22Rv1 (cell line): ENCODE measurements at regions not wholly inside any gene's neighbourhood (a gene's known extent, or its start where the extent isn't known, plus 50 kb on each side); places are given as distances from the start of the nearest gene placed in this dataset.

Source experiments
- H3K27ac ChIP-seq: fragments of 450-650 bp; 2 replicates; pipeline ENCODE4 v1.5.1; 2017
- ZFX ChIP-seq: fragments of 450-650 bp; IDR thresholded peaks from 2 replicates; pipeline ENCODE4 v1.6.1; 2017; ENCODE audit warnings: antibody characterized with exemption, borderline replicate concordance
- TF ChIP-seq, protein P1 (sequence below): fragments of 450-650 bp; IDR thresholded peaks from 2 replicates; pipeline ENCODE4 v1.5.1; 2017; ENCODE audit warnings: mild to moderate bottlenecking

DNA sequence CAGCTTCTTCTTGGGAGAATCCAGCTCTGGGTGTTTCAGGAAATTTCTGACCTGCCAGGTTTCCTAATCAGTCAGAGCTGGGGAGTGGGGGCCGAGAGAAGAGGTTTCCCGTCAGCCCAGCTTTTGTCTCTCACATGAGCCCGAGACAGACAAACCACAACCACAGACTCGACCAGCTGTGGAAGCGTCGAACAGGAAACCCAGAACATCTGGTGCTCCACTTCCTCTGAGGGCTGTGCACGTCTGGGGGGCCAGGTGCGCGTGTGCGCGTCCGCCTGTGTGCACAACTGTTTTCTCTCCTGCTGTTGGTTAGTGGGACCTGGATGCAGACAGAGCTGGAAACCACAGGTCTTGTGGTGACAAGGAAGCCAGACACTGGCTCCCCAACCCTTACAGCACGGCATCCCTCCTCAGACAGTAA, 113.0 kb upstream of the SLC25A33 start:
- H3K27ac ChIP-seq = no peak overlapping the region
- TF ChIP-seq, protein P1, sequence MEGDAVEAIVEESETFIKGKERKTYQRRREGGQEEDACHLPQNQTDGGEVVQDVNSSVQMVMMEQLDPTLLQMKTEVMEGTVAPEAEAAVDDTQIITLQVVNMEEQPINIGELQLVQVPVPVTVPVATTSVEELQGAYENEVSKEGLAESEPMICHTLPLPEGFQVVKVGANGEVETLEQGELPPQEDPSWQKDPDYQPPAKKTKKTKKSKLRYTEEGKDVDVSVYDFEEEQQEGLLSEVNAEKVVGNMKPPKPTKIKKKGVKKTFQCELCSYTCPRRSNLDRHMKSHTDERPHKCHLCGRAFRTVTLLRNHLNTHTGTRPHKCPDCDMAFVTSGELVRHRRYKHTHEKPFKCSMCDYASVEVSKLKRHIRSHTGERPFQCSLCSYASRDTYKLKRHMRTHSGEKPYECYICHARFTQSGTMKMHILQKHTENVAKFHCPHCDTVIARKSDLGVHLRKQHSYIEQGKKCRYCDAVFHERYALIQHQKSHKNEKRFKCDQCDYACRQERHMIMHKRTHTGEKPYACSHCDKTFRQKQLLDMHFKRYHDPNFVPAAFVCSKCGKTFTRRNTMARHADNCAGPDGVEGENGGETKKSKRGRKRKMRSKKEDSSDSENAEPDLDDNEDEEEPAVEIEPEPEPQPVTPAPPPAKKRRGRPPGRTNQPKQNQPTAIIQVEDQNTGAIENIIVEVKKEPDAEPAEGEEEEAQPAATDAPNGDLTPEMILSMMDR = no peak
- TF ChIP-seq ZFX = no peak

DNA sequence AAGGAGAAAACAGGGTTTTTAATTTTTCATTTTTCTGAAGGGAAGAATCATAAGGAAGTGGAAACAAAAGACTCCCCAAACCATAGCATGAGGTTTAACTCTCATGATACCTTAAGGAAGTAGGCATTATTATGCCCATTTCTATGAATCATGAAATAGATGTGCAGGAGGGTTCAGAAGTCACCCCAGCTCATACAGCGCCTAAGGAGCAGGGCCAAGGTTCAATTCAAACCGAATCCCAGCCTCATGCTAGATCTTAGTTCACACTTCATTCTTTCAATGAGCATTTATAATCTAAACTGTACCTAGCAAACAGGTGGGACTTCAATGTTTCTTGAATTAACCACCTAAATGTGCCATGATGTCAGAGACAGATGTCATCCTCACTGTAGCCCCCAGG, 111.9 kb upstream of the SLC25A33 start:
- no peak overlapping the region for H3K27ac ChIP-seq
- TF ChIP-seq, protein P1 = no peak
- no peak for TF ChIP-seq ZFX

DNA sequence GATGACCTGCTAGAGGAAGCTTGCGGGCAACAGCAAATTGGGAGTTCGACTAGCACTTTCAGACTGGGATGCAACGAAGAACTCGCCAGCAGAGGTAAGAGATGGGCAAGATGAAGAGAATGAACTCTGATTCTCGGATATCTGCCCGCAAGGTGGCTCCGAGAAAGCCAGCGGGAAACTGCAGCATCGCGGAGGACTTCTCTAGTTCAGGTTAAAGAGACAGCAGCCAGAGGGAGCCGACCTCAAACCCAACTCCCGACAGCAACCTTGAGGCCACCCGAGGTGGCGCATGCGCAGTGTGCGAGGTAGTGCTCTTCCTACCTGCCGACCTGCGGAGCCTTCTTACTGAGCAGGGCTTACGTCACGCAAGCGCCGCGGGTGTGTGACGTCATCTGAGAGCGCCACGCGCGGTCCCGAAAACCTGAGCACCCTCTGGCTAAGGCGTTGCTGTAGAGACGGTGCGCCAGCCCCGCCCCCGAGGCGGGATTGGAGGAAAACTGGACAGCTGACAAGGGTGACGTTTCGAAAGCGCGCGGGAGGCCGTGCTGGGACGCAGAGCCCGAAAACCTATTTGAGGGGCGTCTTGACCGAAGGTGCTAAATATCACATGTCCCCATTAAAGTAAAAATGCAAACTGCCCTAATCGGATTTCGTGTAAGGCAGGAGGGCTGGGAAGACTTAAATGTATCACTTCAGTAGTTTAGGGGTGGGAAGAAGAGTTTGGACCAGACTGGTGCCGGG, 110.5 kb upstream of the SLC25A33 start:
- H3K27ac ChIP-seq = peak overlapping the region; percentile 52
- no peak for TF ChIP-seq ZFX
- TF ChIP-seq, protein P1 = no peak

DNA sequence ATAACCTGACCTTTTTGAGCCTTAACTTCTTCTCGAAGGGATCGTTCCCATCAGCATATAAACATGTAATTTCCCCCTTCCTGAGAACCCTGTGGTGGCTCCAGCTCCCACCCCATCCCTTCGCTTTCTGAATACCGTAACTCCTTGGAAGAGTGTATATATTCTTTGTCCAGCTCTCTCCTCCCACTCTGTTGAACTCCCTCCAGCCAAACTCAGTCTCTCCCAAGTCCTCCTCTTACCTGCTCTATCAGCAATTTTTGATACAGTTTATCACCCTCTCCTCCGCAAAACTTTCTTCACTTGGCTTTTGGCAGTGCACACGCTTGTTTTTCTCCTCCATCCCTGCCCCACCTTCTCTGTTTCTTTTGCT, 109.9 kb upstream of the SLC25A33 start:
- peak overlapping the region; percentile 52 for H3K27ac ChIP-seq
- no peak for TF ChIP-seq ZFX
- TF ChIP-seq, protein P1 = no peak

DNA sequence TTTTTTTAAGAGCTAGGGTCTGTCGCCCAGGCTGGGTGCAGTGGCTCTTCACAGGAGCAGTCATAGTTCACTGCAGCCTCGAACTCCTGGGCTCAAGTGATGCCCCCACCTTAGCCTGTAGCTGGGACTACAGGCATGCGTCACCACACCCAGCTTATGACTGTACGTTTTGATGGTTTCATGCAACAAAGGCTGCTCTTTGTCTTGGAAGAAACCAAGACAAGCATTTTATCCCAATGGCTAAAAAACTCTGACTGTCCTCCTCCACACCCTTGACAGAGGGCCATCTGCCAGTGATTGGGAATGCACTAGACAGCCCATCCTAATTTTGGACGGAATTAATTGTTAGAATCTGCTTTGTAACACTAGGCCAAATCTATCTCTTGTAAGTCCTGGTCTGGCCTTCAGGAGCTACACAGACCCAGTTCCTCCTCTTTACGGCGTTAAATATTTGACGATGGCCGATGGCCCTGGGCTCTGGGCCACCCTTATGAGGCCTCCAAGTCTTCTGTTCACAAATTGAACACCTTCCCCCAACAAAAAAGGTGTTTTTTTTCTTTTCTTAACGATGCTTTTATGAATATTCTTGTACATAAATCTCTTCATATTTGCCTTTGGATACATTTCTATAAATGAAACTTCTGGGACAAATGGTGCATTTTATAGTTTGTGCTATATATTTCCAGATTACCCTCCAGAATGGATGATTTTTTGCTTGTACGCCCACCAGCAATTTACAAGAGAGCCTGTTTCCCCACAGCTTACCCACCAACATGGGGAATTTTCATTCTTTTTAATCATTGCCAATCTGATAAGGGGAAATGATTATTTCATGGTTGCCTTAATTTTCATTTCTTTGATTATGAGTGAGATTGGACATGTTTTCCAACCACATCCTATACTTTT, 104.8 kb upstream of the SLC25A33 start:
- TF ChIP-seq ZFX = no peak
- TF ChIP-seq, protein P1 = no peak
- peak overlapping the region; percentile 72 for H3K27ac ChIP-seq

DNA sequence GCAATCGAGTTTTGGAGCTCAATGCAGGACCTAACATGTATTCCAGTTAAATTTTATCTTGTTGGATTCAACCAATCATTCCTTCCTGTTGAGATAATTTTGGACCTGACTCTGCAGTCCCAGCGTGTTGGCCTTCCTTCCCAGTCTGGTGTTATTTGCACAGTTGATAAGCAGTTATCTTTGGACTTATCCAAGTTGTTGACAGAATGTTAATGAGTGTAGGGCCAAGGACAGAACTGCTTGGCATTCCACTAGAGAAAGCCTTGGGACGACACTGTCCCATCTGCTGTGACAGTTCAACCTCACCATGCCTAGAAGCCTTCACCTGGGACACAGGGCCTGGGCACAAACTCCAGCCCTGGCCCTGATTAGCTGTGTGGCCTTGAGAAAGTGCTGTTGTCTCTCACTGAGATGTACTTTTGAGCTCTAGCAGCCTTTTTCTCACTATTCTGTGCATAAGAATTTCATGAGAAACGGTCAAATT, 104.1 kb upstream of the SLC25A33 start:
- no peak for TF ChIP-seq ZFX
- TF ChIP-seq, protein P1 = no peak
- H3K27ac ChIP-seq = peak overlapping the region; percentile 72
